PC-9 (cell line): ENCODE measurements at regions not wholly inside any gene's neighbourhood (a gene's known extent, or its start where the extent isn't known, plus 50 kb on each side); places are given as distances from the start of the nearest gene placed in this dataset.

Experiments used
- EZH2 ChIP-seq: fragments of 200-600 bp; sonication (generic); IDR thresholded peaks from 2 replicates; pipeline ENCODE4 v1.8.0; 2017; ENCODE audit warnings: antibody characterized with exemption, low read depth
- TF ChIP-seq, protein P1 (sequence below): fragments of 200-600 bp; sonication (generic); conservative IDR thresholded peaks from 2 replicates; pipeline ENCODE4 v1.6.1; 2017; ENCODE audit warnings: mixed run types, antibody characterized with exemption, mild to moderate bottlenecking, moderate library complexity

DNA sequence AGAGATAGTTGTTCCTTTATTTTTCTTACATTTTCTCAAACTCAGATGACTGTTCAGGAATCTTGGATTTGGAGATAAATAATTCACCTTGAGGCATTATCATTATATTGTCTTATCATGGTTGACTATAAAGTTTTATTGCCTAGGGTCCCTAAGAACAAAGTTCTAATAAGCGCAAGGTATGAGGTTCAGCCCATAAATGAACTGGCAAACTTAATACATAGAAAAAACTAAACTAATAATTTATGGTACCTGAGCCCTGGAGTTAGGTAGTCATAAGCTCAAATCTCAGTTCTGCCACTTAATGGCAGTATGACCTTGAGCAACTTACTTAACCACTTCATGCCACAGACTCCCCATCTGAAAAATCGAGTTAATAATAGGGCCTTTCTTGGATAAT lies 334.0 kb upstream of the PBX1 start:
- TF ChIP-seq EZH2: no peak
- TF ChIP-seq, protein P1, sequence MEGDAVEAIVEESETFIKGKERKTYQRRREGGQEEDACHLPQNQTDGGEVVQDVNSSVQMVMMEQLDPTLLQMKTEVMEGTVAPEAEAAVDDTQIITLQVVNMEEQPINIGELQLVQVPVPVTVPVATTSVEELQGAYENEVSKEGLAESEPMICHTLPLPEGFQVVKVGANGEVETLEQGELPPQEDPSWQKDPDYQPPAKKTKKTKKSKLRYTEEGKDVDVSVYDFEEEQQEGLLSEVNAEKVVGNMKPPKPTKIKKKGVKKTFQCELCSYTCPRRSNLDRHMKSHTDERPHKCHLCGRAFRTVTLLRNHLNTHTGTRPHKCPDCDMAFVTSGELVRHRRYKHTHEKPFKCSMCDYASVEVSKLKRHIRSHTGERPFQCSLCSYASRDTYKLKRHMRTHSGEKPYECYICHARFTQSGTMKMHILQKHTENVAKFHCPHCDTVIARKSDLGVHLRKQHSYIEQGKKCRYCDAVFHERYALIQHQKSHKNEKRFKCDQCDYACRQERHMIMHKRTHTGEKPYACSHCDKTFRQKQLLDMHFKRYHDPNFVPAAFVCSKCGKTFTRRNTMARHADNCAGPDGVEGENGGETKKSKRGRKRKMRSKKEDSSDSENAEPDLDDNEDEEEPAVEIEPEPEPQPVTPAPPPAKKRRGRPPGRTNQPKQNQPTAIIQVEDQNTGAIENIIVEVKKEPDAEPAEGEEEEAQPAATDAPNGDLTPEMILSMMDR: no peak
